Astrocyte (in vitro differentiated cells and primary cell): ENCODE measurements at regions not wholly inside any gene's neighbourhood (a gene's known extent, or its start where the extent isn't known, plus 50 kb on each side); places are given as distances from the start of the nearest gene placed in this dataset.

Source experiments
- DNase-seq: peaks from one replicate; pipeline ENCODE4 v3.0.0-alpha.2; 2010; ENCODE audit warnings: low read depth
- FAIRE-seq: peaks from 2 replicates; lab custom pipeline; 2011; peaks lifted over from hg19 to GRCh38; lab: Jason Lieb, UNC
- H2AFZ ChIP-seq: 2 replicates; pipeline ENCODE4 v1.6.0; 2012; ENCODE audit warnings: low read depth, low read length, inconsistent platforms
- H3K27ac ChIP-seq: 2 replicates; pipeline ENCODE4 v1.5.1; 2011; ENCODE audit warnings: low read depth, low read length, inconsistent platforms
- H3K27me3 ChIP-seq: 2 replicates; pipeline ENCODE4 v1.6.0; 2011; ENCODE audit warnings: low read length, inconsistent platforms; ENCODE audit not compliant: insufficient read depth
- H3K36me3 ChIP-seq: 2 replicates; pipeline ENCODE4 v1.5.1; 2011; ENCODE audit warnings: low read length, inconsistent platforms; ENCODE audit not compliant: insufficient read depth
- H3K4me1 ChIP-seq: 2 replicates; pipeline ENCODE4 v1.5.1; 2011; ENCODE audit warnings: low read length, inconsistent platforms; ENCODE audit not compliant: insufficient read depth
- H3K4me2 ChIP-seq: 2 replicates; pipeline ENCODE4 v1.6.0; 2012; ENCODE audit warnings: low read length, inconsistent platforms
- H3K4me3 ChIP-seq: 2 replicates; pipeline ENCODE4 v1.5.1; 2011; ENCODE audit warnings: low read depth, mild to moderate bottlenecking, low read length, inconsistent platforms; ENCODE audit not compliant: insufficient read depth
- H3K79me2 ChIP-seq: 2 replicates; pipeline ENCODE4 v1.6.0; 2012; ENCODE audit warnings: mild to moderate bottlenecking, low read length, inconsistent platforms; ENCODE audit not compliant: insufficient read depth
- H3K9ac ChIP-seq: 2 replicates; pipeline ENCODE4 v1.6.0; 2012; ENCODE audit warnings: mild to moderate bottlenecking, low read length, inconsistent platforms
- H3K9me3 ChIP-seq: 2 replicates; pipeline ENCODE4 v1.5.1; 2012; ENCODE audit warnings: low read depth, mild to moderate bottlenecking, low read length, inconsistent platforms; ENCODE audit not compliant: insufficient read depth
- H4K20me1 ChIP-seq: 2 replicates; pipeline ENCODE4 v1.6.0; 2012; ENCODE audit warnings: low read length, inconsistent platforms; ENCODE audit not compliant: insufficient read depth
- H3K27ac Mint-ChIP-seq: one replicate; pipeline ENCODE4 v1.8.0; 2021; ENCODE audit warnings: mild to moderate bottlenecking, mixed read lengths; ENCODE audit not compliant: unreplicated experiment
- H3K27me3 Mint-ChIP-seq: one replicate; pipeline ENCODE4 v1.8.0; 2021; ENCODE audit warnings: low read depth, mixed read lengths; ENCODE audit not compliant: unreplicated experiment
- H3K36me3 Mint-ChIP-seq: one replicate; pipeline ENCODE4 v1.8.0; 2021; ENCODE audit warnings: low read depth, mixed read lengths; ENCODE audit not compliant: unreplicated experiment
- H3K4me1 Mint-ChIP-seq: one replicate; pipeline ENCODE4 v1.8.0; 2021; ENCODE audit warnings: low read depth, mixed read lengths; ENCODE audit not compliant: unreplicated experiment
- H3K4me3 Mint-ChIP-seq: one replicate; pipeline ENCODE4 v1.8.0; 2021; ENCODE audit warnings: mild to moderate bottlenecking, moderate library complexity, mixed read lengths; ENCODE audit not compliant: unreplicated experiment
- H3K9me3 Mint-ChIP-seq: one replicate; pipeline ENCODE4 v1.8.0; 2021; ENCODE audit warnings: mild to moderate bottlenecking, mixed read lengths; ENCODE audit not compliant: unreplicated experiment
- EZH2 ChIP-seq: IDR thresholded peaks from 2 replicates; pipeline ENCODE4 v1.6.1; 2012; ENCODE audit warnings: mild to moderate bottlenecking, low read length, inconsistent platforms; ENCODE audit not compliant: insufficient read depth
- TF ChIP-seq, protein P1 (sequence below): IDR thresholded peaks from 2 replicates; pipeline ENCODE4 v1.5.1; 2011; ENCODE audit warnings: low read depth, mild to moderate bottlenecking, inconsistent platforms, low read length, moderate library complexity; ENCODE audit not compliant: insufficient read depth

DNA sequence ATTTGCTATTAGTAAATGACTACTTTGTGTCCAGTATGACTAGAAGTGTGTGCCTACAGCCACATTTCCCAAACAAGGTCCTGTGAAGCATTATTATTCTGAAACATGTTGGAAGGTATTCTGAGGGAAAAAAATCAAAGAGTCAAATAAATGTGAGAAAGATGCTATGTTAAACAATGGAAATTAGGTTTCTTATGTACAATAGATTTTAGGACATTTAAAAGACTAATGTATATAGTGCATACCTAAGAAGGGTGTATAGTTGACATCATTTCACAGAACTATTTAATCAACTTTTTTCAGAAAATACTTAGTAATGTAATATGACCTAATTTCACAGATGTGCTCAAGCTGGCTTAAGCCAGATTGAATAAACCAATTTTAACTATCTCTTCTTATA, 582.5 kb downstream of the USP25 start:
- no peaks in the 10 kb centered on the region for H4K20me1 ChIP-seq
- no peak overlapping the region for H3K27ac Mint-ChIP-seq
- no peaks in the 10 kb centered on the region for H3K9me3 ChIP-seq
- H3K36me3 ChIP-seq = no peaks in the 10 kb centered on the region
- peaks cover 14% of the 10 kb centered on the region for H3K79me2 ChIP-seq
- H3K4me3 Mint-ChIP-seq = no peak overlapping the region
- no peak overlapping the region for H2AFZ ChIP-seq
- TF ChIP-seq, protein P1, sequence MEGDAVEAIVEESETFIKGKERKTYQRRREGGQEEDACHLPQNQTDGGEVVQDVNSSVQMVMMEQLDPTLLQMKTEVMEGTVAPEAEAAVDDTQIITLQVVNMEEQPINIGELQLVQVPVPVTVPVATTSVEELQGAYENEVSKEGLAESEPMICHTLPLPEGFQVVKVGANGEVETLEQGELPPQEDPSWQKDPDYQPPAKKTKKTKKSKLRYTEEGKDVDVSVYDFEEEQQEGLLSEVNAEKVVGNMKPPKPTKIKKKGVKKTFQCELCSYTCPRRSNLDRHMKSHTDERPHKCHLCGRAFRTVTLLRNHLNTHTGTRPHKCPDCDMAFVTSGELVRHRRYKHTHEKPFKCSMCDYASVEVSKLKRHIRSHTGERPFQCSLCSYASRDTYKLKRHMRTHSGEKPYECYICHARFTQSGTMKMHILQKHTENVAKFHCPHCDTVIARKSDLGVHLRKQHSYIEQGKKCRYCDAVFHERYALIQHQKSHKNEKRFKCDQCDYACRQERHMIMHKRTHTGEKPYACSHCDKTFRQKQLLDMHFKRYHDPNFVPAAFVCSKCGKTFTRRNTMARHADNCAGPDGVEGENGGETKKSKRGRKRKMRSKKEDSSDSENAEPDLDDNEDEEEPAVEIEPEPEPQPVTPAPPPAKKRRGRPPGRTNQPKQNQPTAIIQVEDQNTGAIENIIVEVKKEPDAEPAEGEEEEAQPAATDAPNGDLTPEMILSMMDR = no peak
- TF ChIP-seq EZH2 = no peak
- no peaks in the 10 kb centered on the region for H3K27me3 Mint-ChIP-seq
- H3K4me2 ChIP-seq = no peak overlapping the region
- no peak for DNase-seq
- no peak overlapping the region for H3K9ac ChIP-seq
- no peaks in the 10 kb centered on the region for H3K9me3 Mint-ChIP-seq
- no peaks in the 10 kb centered on the region for H3K27me3 ChIP-seq
- peaks cover 12% of the 10 kb centered on the region for H3K4me1 ChIP-seq
- peaks cover 4% of the 10 kb centered on the region for H3K4me1 Mint-ChIP-seq
- FAIRE-seq = no peak
- no peak overlapping the region for H3K4me3 ChIP-seq
- no peaks in the 10 kb centered on the region for H3K36me3 Mint-ChIP-seq
- H3K27ac ChIP-seq = no peak overlapping the region

- no peak for FAIRE-seq
- no peak for TF ChIP-seq EZH2
- TF ChIP-seq, protein P1 = no peak
- H2AFZ ChIP-seq = no peak overlapping the region
- H3K79me2 ChIP-seq = peaks cover 4% of the 10 kb centered on the region
- H3K27ac ChIP-seq = no peak overlapping the region
- no peaks in the 10 kb centered on the region for H3K27me3 ChIP-seq
- H3K4me2 ChIP-seq = no peak overlapping the region
- H3K4me1 ChIP-seq = no peaks in the 10 kb centered on the region
- no peak overlapping the region for H3K4me3 Mint-ChIP-seq
- H4K20me1 ChIP-seq = no peaks in the 10 kb centered on the region
- H3K9me3 Mint-ChIP-seq = no peaks in the 10 kb centered on the region
- no peaks in the 10 kb centered on the region for H3K36me3 ChIP-seq
- H3K9me3 ChIP-seq = no peaks in the 10 kb centered on the region
- DNase-seq = no peak
- H3K9ac ChIP-seq = no peak overlapping the region
- no peaks in the 10 kb centered on the region for H3K27me3 Mint-ChIP-seq
- no peaks in the 10 kb centered on the region for H3K36me3 Mint-ChIP-seq
- H3K4me1 Mint-ChIP-seq = no peaks in the 10 kb centered on the region
- H3K4me3 ChIP-seq = no peak overlapping the region
- no peak overlapping the region for H3K27ac Mint-ChIP-seq
Observed at GRCh38 chr21:16315223-16315622, 585.4 kb downstream of the USP25 start.

- FAIRE-seq = no peak
- no peaks in the 10 kb centered on the region for H4K20me1 ChIP-seq
Observed at GRCh38 chr21:16318651-16319300, 589.0 kb downstream of the USP25 start.

More at GRCh38 chr21:16318651-16319300, 589.0 kb downstream of the USP25 start:
- no peak for TF ChIP-seq EZH2
- TF ChIP-seq, protein P1 = no peak
- Histone ChIP-seq H3K79me2 (peaks cover 4% of the 10 kb centered on the region), H3K9ac (no peak overlapping the region), H3K4me1 (peaks cover 4% of the 10 kb centered on the region), H3K36me3 (no peaks in the 10 kb centered on the region), H3K27me3 (no peaks in the 10 kb centered on the region), H3K4me3 (no peak overlapping the region), H2AFZ (no peak overlapping the region), H3K9me3 (no peaks in the 10 kb centered on the region), H3K4me2 (no peak overlapping the region), H3K27ac (no peak overlapping the region)
- no peak overlapping the region for H3K4me3 Mint-ChIP-seq
- no peak for DNase-seq
- no peaks in the 10 kb centered on the region for H3K27me3 Mint-ChIP-seq
- no peaks in the 10 kb centered on the region for H3K4me1 Mint-ChIP-seq
- H3K9me3 Mint-ChIP-seq = no peaks in the 10 kb centered on the region
- H3K27ac Mint-ChIP-seq = no peak overlapping the region
- H3K36me3 Mint-ChIP-seq = no peaks in the 10 kb centered on the region
